GM12892 (cell line): ENCODE measurements at regions not wholly inside any gene's neighbourhood (a gene's known extent, or its start where the extent isn't known, plus 50 kb on each side); places are given as distances from the start of the nearest gene placed in this dataset.

ENCODE experiments used
- POLR2A ChIP-seq: IDR thresholded peaks from 2 replicates; pipeline ENCODE4 v1.6.1; 2011; ENCODE audit warnings: low read depth, low read length, control low read depth
- POLR2AphosphoS5 ChIP-seq: IDR thresholded peaks from 2 replicates; pipeline ENCODE4 v1.6.1; 2011; ENCODE audit warnings: low read depth, low read length, control low read depth

DNA sequence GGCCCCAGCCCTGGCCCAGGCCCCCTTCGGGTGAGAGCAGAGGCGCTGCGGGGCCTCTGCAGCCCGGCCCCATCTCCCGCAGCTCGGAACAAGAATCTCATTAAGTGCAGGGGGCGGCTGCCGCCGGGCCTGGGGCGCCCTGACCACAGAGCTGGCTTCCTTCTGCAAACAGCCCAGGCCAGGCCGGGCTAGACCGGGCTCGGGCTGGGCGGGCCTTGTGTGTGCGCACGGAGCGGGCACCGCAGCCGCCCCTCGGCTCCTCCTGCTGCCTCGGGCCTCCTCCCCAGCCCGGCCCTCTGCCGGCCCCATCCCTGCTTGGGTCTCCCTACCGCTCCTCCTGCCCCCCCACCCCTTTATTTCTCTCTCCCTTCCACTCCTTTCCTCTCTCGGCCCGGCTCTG lies 83.3 kb downstream of the EFNB1 start:
- TF ChIP-seq POLR2AphosphoS5 (no peak), POLR2A (no peak)
